ENCODE measurements at regions not wholly inside any gene's neighbourhood (a gene's known extent, or its start where the extent isn't known, plus 50 kb on each side); places are given as distances from the start of the nearest gene placed in this dataset.
A peak's percentile ranks its signal among the peaks of the same experiment; 100 is the strongest.

DNA sequence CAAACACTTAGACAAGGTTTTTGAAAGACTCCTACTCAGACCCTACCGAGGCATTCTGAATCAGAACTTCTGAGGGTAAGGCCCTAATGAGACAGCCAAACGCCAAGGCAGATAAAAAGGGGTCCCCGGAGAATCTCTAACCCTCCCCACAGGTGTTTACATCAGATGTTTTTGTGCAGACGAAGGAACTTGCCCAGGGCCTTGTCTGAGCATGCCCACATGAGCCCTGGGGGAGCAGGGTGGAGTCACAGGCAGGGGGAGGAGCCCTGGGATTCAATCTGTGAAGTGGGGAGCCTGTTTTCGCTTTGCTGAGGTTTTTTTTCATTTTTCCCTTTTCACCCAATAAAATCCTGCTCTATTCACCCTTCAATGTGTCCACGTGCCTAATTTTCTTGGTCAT, 61.6 kb upstream of the MED4 start:
- Mint-ChIP-seq H3K4me3 (peak overlapping the region; percentile 72), H3K27me3 (ENCODE audit: low read depth) (no peaks in the 10 kb centered on the region), H3K9me3 (no peaks in the 10 kb centered on the region), H3K4me1 (ENCODE audit: low read depth) (peaks cover 84% of the 10 kb centered on the region), H3K36me3 (ENCODE audit: insufficient read depth) (no peaks in the 10 kb centered on the region)
- DNase-seq (peak; percentile 66), ATAC-seq (peak; percentile 75 to 80)

DNA sequence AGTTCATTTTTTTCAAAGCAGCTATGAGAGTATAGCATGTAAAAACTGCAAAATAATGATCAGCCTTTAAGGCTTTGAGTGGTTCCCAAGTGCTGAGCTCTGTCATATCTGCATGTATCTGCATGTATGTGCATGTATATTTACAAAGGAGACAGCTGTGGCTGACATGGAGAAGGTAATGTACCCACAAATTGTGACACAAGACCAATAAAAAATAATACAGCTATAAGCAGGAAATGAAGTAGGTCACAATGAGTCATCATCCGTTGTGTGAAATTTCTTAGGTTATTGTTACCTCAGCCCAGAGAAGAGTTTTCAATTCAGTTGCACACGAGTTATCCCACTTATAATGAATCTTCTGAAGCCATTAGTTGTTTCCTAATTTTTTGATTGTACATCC, 60.9 kb upstream of the MED4 start:
- Mint-ChIP-seq H3K9me3 (no peaks in the 10 kb centered on the region), H3K27me3 (ENCODE audit: low read depth) (no peaks in the 10 kb centered on the region), H3K4me1 (ENCODE audit: low read depth) (peaks cover 84% of the 10 kb centered on the region), H3K4me3 (peak overlapping the region; percentile 72), H3K36me3 (ENCODE audit: insufficient read depth) (no peaks in the 10 kb centered on the region)
- DNase-seq = no peak
- ATAC-seq = peak; percentile 82 to 87

DNA sequence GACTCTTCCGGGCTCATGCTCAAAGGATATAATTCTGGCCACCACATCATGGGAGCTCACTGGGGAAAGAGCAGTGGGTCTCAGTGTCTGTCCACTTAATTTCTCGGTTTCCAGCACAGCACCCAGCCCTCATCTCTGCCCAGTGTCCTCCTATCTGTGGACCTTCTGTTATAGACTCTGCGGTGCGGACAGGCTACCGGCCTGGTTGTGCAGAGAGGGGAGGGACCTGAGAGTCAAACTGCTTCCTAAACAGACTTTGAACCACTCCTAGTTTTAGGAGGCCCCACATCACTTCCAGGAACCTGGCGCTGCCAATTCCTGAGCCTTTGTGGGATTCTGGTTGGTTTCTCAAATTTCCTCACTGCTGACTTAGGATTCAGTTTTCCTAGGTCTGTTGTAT, 59.8 kb upstream of the MED4 start:
- no peak for ATAC-seq
- H3K36me3 Mint-ChIP-seq (ENCODE audit: insufficient read depth) = no peaks in the 10 kb centered on the region
- no peaks in the 10 kb centered on the region for H3K27me3 Mint-ChIP-seq (ENCODE audit: low read depth)
- H3K9me3 Mint-ChIP-seq = no peaks in the 10 kb centered on the region
- no peak for DNase-seq
- H3K4me3 Mint-ChIP-seq = no peak overlapping the region
- H3K4me1 Mint-ChIP-seq (ENCODE audit: low read depth) = peaks cover 79% of the 10 kb centered on the region

DNA sequence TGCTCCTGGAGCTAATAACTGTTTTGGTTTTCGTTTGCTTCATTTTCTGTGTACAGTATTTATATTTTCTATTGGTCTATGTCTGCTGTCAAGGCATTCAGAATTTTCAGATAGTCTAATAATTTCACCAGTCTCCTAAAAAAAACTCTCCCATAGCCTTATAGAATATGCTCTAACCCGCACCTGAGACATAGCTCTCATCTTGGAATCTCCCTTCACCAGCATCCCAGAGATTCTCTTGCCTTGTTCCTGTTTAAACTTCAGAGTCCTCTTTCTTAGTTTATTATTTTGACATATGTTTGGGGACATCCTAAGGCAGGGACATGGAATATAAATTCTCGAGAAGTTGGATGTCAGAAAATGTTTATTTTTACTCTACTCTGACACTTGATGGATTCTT, 58.3 kb upstream of the MED4 start:
- DNase-seq = no peak
- Mint-ChIP-seq H3K9me3 (no peaks in the 10 kb centered on the region), H3K27me3 (ENCODE audit: low read depth) (no peaks in the 10 kb centered on the region), H3K4me1 (ENCODE audit: low read depth) (peaks cover 74% of the 10 kb centered on the region), H3K36me3 (ENCODE audit: insufficient read depth) (no peaks in the 10 kb centered on the region), H3K4me3 (no peak overlapping the region)
- ATAC-seq = no peak

DNA sequence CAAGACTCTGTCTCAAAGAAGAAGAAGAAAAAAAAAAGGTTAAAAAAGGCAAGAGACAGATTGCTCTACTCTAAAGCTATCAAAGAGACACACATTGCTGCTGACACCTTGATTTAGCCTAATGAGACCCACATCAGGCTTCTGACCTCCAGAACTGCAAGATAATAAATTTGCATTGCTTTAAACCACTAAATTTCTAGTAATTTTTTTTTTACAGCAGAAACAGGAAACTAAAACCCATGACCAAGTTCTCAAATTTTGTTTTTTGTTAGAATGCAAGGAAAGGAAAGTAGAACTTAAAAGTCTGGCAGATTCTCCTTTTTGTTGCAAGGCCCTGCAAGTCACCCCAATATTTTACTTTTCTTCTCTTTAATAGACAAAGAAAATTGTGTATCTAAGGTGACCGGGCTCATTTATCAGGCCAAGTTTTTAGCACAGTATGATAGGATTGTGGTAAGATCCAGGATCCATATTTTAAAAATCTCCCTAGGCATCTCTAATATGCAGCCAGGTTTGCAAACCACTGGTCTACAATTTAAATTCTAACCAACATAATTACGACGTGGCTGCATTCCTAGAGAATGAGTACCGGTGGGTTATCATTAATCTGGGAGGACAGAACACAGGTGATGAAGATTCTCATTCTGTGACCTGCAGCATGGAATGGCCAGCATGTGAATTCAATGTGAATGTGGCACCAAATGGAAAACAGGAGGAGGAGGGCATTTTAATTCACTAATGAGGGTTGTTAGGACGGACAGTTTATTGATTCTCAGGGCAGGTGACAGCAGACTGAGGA, 56.7 kb upstream of the MED4 start:
- DNase-seq (no peak), ATAC-seq (no peak)
- peaks cover 70% of the 10 kb centered on the region for H3K4me1 Mint-ChIP-seq (ENCODE audit: low read depth)
- peaks cover 1% of the 10 kb centered on the region for H3K36me3 Mint-ChIP-seq (ENCODE audit: insufficient read depth)
- H3K9me3 Mint-ChIP-seq = no peaks in the 10 kb centered on the region
- H3K27me3 Mint-ChIP-seq (ENCODE audit: low read depth) = no peaks in the 10 kb centered on the region
- H3K4me3 Mint-ChIP-seq = peak overlapping the region; percentile 15

DNA sequence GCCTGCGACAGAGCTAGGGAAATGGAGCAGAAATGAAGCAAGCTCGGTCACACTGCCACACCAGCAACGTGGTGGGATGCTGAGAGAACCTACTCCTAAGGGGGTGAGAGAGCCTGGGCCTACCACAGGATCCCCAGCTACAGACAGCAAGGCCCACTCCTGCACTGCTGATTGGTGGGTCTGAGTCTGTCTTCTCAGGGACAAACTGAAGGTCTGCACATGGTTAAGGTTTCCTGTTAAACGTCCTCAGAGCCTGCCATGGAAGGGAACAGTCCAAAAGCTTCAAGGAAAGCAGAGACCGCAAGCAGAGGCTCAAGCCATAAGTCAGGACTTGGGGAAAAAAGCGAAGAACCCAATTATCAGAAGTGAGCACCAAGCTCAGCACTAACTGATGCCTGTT, 53.5 kb upstream of the MED4 start:
- ATAC-seq (peak in 1 of 2 donors; percentile 23), DNase-seq (no peak)
- peaks cover 1% of the 10 kb centered on the region for H3K36me3 Mint-ChIP-seq (ENCODE audit: insufficient read depth)
- H3K9me3 Mint-ChIP-seq = no peaks in the 10 kb centered on the region
- peaks cover 55% of the 10 kb centered on the region for H3K4me1 Mint-ChIP-seq (ENCODE audit: low read depth)
- no peak overlapping the region for H3K4me3 Mint-ChIP-seq
- no peaks in the 10 kb centered on the region for H3K27me3 Mint-ChIP-seq (ENCODE audit: low read depth)

DNA sequence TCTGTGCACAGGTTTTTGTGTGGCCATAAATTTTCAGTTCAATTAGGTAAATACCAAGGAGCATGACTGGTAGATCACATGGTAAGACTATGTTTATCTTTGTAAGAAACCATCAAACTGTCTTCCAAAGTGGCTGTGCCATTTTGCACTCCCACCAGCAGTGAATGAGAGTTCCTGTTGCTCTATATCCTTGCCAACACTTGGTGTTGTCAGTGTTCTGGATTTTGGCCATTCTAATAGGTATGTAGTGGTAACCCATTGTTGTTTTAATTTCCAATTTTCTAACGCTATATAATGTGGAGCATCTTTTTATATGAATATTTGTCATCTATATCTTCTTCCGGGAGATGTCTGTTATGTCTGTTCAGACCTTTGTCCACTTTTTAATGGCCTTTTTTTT, 51.7 kb upstream of the MED4 start:
- no peak for ATAC-seq
- H3K27me3 Mint-ChIP-seq (ENCODE audit: low read depth) = no peaks in the 10 kb centered on the region
- H3K4me3 Mint-ChIP-seq = no peak overlapping the region
- DNase-seq = no peak
- peaks cover 37% of the 10 kb centered on the region for H3K4me1 Mint-ChIP-seq (ENCODE audit: low read depth)
- H3K36me3 Mint-ChIP-seq (ENCODE audit: insufficient read depth) = peaks cover 1% of the 10 kb centered on the region
- no peaks in the 10 kb centered on the region for H3K9me3 Mint-ChIP-seq

DNA sequence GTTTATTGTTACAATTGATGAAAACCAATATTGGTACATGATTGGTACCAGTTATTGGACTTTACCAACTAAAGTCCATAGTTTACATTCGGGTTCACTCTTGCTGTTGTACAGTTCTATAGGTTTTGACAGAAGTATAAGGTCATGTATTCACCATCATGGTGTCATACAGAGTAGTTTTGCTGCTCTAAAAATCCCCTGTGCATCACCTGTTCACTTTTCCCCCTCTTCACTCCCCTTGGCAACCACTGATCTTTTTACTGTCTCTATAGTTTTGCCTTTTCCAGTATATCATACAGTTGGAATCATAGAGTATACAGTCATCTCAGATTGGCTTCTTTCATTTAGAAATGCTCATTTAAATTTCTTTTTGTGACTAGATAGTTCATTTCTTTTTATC, 51.2 kb upstream of the MED4 start:
- peaks cover 31% of the 10 kb centered on the region for H3K4me1 Mint-ChIP-seq (ENCODE audit: low read depth)
- DNase-seq = no peak
- peaks cover 1% of the 10 kb centered on the region for H3K36me3 Mint-ChIP-seq (ENCODE audit: insufficient read depth)
- no peak overlapping the region for H3K4me3 Mint-ChIP-seq
- H3K27me3 Mint-ChIP-seq (ENCODE audit: low read depth) = no peaks in the 10 kb centered on the region
- no peaks in the 10 kb centered on the region for H3K9me3 Mint-ChIP-seq
- ATAC-seq = no peak
